Left lobe of liver (tissue), 2 donors: ENCODE measurements at regions not wholly inside any gene's neighbourhood (a gene's known extent, or its start where the extent isn't known, plus 50 kb on each side); places are given as distances from the start of the nearest gene placed in this dataset.
"Not testable (repeated sequence)": the region's sequence is repeated elsewhere in the genome, so short reads cannot be mapped to it uniquely, and the experiment has no call there.

ENCODE experiments used
- ATAC-seq: fragments of 200-7000 bp; cut with Tn5 transposase; one replicate; pipeline ENCODE4 v1.9.1; 2020; ENCODE audit warnings: mild to moderate bottlenecking, moderate library complexity
- DNase-seq: peaks from one replicate; pipeline ENCODE4 v3.0.0-alpha.2; 2020; ENCODE audit warnings: low spot score
- donor health status: DM: no; HTN: no; CAD: no; lungs with moderate emphysema.
- donor health status: DM: no; HTN: yes; CAD: no.

- DNase-seq, result peak; percentile 10
- ATAC-seq, result not testable (repeated sequence)
Observed at GRCh38 chr5:1731855-1732237, 67.8 kb downstream of the MRPL36 start.

DNA sequence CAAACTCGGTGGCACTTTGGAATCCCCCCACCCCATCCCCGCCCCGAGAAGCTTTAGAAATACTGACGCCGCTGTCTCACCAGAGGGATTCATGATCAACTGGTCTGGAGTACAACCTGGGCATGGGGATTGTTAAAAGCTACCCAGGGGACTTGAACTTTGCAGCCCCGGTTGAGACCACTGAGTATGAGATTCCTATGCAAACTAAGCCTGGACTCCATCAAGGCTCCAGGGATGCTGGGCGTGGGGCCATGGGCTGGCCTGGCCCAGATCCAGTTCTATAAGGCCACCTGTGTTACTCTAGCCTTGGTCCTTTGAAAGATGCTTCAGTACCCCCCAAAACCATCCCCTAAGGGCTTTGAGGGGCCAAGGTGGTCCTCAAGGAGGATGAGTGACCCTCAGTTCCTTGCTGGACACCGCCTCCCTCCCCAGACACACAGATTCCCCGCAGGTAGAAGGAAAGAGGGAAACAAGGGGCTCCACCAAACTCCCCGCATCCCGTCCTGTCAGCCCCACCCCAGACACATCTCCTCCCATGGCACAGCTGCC, 68.5 kb downstream of the MRPL36 start:
- ATAC-seq, result no peak
- peak; percentile 29 for DNase-seq

GRCh38 chr5:1730487-1730847, 69.2 kb downstream of the MRPL36 start:
- ATAC-seq (no peak), DNase-seq (no peak)

GRCh38 chr5:1729641-1730486, 69.8 kb downstream of the MRPL36 start:
- peak; percentile 24 for DNase-seq
- no peak for ATAC-seq

GRCh38 chr5:1728846-1729245, 70.8 kb downstream of the MRPL36 start:
- ATAC-seq, result no peak
- peak; percentile 23 for DNase-seq

- DNase-seq (peak; percentile 33), ATAC-seq (no peak)
Observed at GRCh38 chr5:1727571-1727970, 72.1 kb downstream of the MRPL36 start.

DNA sequence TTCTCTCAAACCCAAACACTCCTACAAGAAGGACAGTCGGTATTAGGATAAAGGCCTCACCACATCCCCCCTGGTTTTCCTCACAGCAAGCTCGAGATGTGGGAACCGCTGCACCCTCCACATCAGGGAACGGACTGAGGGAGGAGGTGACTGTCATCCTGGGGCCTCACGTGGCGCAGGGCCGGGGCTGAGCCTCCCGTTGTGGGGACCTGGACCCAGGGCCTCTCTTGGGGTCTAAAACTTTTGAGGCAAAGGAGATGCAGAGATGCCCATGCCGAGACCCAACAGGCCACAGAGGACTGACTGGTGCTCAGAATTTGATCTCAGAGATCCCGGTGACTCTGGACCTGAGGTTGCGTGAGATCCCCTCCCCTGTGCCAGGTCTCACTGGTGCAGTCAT, 72.7 kb downstream of the MRPL36 start:
- DNase-seq, result no peak
- ATAC-seq, result no peak

- no peak for DNase-seq
- ATAC-seq, result no peak
Observed at GRCh38 chr5:1726469-1726865, 73.2 kb downstream of the MRPL36 start.

DNA sequence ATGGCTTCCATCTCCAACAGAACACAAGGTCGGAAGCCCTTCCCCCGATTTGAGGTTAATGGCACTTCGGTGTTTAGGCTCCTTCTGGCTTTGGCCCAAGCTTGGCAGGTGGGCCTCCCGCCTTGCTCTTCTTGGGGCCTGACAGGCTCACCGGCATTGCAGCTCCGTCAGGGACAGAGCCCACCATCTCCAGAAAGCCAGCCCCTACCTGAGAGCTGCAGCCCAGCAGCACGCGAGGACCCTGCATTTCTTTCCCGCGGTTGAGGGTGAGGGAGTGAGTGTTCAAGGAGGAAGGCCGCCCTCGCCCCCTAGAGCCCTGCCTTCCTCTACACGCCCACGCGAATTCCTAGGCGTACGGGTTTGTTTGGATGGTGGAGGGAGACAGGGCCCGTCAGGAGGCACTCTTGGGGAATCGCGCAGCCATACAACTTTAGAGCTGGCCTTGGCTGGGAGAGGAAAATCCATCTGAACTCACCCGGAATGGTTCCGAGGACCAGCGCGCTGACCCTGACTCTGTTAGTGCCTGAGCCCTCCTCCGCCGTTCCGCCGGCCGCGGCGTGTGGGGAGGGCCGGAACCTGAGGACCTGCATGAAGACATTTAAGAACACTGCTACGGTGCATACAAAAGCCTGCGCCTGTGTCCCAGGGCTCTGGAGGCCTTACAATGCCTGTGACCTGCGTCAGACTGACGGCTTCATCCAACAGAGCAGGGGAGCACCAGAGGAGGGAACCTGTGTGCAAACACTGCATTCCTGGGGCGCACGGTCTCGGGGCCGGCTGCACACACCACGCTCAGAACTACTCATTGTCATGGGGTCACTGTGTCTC, 73.8 kb downstream of the MRPL36 start:
- ATAC-seq (no peak), DNase-seq (no peak)

GRCh38 chr5:1724822-1725602, 74.6 kb downstream of the MRPL36 start:
- DNase-seq (no peak), ATAC-seq (no peak)

GRCh38 chr5:1723957-1724821, 75.4 kb downstream of the MRPL36 start:
- ATAC-seq, result no peak
- DNase-seq, result peak; percentile 32

GRCh38 chr5:1723476-1723875, 76.2 kb downstream of the MRPL36 start:
- no peak for DNase-seq
- no peak for ATAC-seq

- ATAC-seq (no peak), DNase-seq (peak; percentile 33)
Observed at GRCh38 chr5:1722877-1723276, 76.8 kb downstream of the MRPL36 start.

DNA sequence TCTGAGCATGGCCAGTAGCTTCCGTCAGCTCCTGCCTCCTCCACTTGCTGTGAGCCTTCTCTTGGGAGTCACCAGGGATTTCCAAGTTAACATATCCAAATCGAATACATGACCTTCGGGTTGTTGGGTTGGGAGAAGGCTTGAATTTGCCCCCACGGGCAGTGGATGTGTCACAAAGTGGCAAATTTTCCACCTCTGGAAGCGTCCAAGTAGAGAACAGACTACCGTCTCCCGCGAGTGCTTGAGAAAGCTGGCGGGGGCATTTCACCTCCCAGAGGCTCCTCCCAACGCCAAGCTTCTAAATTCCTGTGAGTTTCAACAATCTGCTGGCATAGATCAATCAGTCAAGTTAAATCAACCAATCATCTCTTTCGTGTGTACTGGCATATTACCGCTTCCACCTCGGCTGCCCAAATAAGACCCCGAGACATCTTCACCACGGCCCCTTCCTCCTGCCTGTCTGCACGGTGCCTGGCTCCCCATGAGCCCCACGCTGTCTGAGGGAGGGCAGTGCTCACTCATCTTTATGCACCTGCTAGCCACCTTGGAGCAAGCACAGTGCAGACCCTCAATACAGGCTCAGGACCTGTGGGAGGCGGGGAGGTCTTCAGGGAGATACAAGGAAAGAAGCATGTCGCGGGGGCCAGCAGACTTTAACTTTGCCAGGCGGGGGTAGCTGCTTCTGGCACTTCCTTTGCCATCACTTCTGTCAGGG, 79.1 kb downstream of the MRPL36 start:
- no peak for DNase-seq

DNA sequence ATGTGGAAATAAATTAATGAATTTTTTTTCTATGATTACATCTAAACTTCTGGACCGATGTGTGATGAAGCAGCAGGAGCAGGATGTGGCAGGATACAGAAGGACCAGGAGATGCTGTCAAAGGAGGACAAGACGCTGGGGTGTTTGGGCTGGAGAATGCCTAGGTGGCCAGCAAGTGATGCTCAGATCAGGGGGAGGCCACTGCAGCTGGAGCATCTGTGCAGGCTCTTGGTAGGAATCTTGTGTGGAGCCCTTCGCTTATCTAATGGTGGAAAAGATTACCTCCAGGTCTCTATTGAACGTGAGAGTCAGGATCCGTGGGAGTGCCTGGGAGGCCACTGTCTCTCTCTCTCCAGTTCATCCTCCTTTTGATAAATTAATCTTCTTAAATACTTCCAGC, 79.8 kb downstream of the MRPL36 start:
- DNase-seq, result no peak
- no peak for ATAC-seq

More for the DNA sequence above, 79.1 kb downstream of the MRPL36 start:
- ATAC-seq, result no peak

- ATAC-seq, result no peak
- DNase-seq, result no peak
Observed at GRCh38 chr5:1718669-1719068, 81.0 kb downstream of the MRPL36 start.

GRCh38 chr5:1710091-1710490, 89.5 kb downstream of the MRPL36 start:
- not testable (repeated sequence) for ATAC-seq, DNase-seq

DNA sequence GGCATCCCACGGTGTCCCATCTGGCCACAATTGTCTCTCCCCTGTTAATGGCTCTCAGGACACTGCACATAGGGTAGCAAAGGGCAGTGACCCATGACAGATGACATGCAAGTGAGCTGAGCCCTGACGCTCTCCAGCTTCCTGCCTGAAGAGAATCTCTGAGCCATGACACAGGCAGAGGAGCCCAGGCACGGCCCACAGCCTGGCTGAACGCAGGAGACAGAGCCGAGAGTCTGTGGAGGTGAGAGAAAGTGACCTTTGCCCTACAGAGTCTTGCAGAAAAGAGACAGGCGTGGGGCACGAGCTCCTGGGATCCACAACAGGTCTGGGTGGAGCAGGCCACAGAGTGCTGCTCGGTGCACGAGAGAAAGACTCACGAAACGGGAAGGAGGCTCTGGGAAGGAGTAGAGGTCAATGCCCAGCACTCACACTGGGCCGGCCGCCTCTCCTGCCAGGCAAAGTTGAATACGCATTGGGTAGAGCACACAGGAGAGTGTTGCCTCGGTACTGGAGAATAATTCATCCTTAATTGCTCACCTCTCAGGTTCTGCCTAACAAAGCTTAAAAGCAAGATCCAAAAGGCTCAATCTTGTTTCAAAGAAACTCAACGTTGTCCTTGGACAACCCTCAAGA, 90.3 kb downstream of the MRPL36 start:
- no peak for DNase-seq
- no peak for ATAC-seq

DNA sequence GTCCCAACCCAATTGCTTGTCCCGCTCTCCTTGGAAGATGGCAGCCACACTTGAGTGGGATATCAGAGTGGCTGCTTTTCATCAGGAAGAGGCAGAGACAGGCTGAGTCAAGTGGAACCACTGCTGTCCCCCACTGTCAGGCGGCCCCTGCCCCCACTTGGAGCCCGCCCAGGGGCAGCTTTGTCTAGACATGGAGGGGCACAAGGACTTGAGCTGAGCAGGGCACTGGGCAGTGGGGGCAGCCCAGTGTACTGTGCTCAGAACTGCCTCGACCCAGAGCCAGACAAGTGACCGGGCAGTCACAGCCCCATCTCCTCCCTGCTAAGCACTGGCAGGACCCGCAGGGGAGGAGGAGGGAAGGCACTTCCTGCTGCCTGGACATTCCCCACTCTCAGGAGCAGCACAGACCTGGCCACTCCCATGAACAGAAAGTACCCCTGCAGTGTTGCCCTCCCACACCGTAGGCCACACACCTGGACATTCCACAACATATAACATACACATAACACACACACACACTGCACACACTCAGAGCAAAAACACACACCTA, 91.0 kb downstream of the MRPL36 start:
- ATAC-seq (no peak), DNase-seq (no peak)
